GM18519 (cell line): ENCODE measurements at regions not wholly inside any gene's neighbourhood (a gene's known extent, or its start where the extent isn't known, plus 50 kb on each side); places are given as distances from the start of the nearest gene placed in this dataset.

ENCODE experiments used
- ATAC-seq: cut with Tn5 transposase; IDR thresholded peaks from one replicate; pipeline ENCODE4 v1.9.1; 2021; ENCODE audit warnings: mild to moderate bottlenecking, moderate library complexity; ENCODE audit not compliant: unreplicated experiment, low FRiP score

- ATAC-seq = no peak
These were observed 82.2 kb upstream of the SATB1 start for GRCh38 chr3:18507333-18507732.

- no peak for ATAC-seq
These were observed 79.9 kb upstream of the SATB1 start for GRCh38 chr3:18505056-18505455.

- no peak for ATAC-seq
These were observed 76.7 kb upstream of the SATB1 start for GRCh38 chr3:18501679-18502343.

GRCh38 chr3:18500322-18500721 is 75.2 kb upstream of the SATB1 start:
- no peak for ATAC-seq

GRCh38 chr3:18499301-18499700 is 74.2 kb upstream of the SATB1 start:
- ATAC-seq = no peak

DNA sequence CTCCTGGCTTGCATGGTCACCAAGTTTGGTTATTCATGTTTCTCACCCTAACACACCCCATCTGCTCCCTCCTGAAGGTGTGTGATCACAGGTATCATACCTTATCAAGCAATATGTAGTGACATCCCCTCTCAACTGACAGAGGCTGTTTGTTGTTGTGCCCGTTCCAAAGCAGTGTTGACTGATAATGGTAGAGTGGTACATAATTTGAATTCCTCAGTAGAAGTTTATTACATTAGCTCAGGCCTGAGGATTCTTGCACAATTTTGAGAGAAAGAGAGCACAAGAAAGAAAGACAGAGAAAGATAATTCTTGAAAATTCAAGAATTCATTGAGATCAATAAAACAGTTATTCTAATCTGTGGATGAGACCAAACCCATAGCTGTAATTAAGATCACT is 69.1 kb upstream of the SATB1 start:
- ATAC-seq = no peak

DNA sequence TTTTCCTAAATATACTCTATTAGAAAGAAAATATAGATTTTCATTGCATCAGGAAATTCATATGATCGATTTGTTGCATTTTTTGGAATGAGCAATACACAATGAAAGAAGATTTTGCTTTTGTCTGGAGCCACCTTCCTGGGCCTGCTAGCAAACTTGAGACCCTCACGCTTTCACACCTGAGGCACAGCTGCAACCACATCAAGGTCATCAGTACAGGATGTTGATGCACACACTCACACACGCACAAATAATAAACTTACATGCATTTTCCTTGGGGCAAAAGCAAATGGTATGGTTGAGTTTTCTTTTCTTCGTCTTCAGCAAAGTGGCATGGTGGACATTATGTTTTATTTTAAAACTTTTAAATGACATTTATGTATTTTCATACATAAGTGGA is 64.8 kb upstream of the SATB1 start:
- no peak for ATAC-seq

GRCh38 chr3:18483226-18483625 is 58.1 kb upstream of the SATB1 start:
- no peak for ATAC-seq

DNA sequence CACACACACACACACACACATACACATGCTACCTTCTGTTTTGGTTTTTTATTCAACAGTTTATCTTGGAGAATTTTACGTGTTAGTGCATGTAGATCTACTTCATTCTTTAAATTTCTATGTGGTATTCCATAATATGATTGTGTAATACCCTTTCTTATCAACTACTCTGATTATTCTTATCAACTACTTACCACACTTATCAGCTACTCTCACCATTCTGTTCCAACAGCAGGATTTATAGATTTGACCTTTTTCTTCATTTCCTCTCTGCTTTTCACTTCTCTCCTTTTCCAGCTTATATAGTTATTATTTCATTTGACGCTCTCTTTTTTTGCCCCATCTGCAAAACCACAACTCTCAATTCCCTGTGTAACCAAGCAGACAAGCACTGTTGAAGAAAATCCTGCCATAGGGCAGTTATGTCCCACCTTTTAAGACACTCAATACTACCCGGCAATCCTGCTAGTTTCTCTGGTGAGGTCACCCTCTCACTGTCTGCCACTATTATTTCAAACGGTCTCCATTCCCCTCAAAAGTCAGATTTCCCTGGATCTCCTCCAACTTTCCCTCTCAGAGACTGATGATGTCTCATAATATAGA is 56.9 kb upstream of the SATB1 start:
- ATAC-seq = no peak

- no peak for ATAC-seq
These were observed 52.5 kb upstream of the SATB1 start for GRCh38 chr3:18477620-18478019.
